HCT116 (cell line): ENCODE measurements at regions not wholly inside any gene's neighbourhood (a gene's known extent, or its start where the extent isn't known, plus 50 kb on each side); places are given as distances from the start of the nearest gene placed in this dataset.

Experiments used
- ATAC-seq: fragments of 200-7000 bp; cut with Tn5 transposase; 2 replicates; pipeline ENCODE4 v1.9.1; 2020; ENCODE audit warnings: mild to moderate bottlenecking, moderate library complexity
- BruUV-seq: library from RNA; stranded (reverse); fragments of 400-500 nt; replicated peaks from 2 replicates; lab custom pipeline; 2021; lab: Mats Ljungman, UMichigan
- CTCF ChIA-PET: fragments of 300-600 bp; sonication (Branson Sonifier 250); formaldehyde crosslinking; loops from one replicate; lab custom pipeline; 2021; ENCODE audit warnings: antibody characterized with exemption; lab: Charles Lee
- POLR2A ChIA-PET: fragments of 300-600, 350-600 bp; sonication (Branson Sonifier 250); formaldehyde crosslinking; loops from one replicate; lab custom pipeline; 2021; ENCODE audit warnings: antibody characterized with exemption; lab: Charles Lee
- RAD21 ChIA-PET, 2 experiments: fragments of 300-600 bp; sonication (Branson Sonifier 250); formaldehyde crosslinking; loops; one replicate each; lab custom pipeline; 2023; ENCODE audit warnings: low total read pairs in 2 of 2; ENCODE audit not compliant: uncharacterized antibody in 2 of 2, unreplicated experiment in 2 of 2, low non-redundant PET in 1 of 2; lab: Charles Lee
- DNase-seq: peaks from one replicate; pipeline ENCODE4 v3.0.0-alpha.2; 2010; ENCODE audit warnings: low read depth, low spot score
- H2AFZ ChIP-seq: fragments of 200-600 bp; shearing (Covaris generic), sonication (generic); 2 replicates; pipeline ENCODE4 v1.6.1; 2017; ENCODE audit warnings: low read depth, mixed run types, mixed read lengths, antibody characterized with exemption, low read length; ENCODE audit not compliant: poor library complexity, severe bottlenecking
- H3K27ac ChIP-seq: 2 replicates; pipeline ENCODE4 v1.5.1; 2012; ENCODE audit warnings: low read depth, low read length
- H3K27me3 ChIP-seq: fragments of 200-600 bp; sonication (generic); 2 replicates; pipeline ENCODE4 v1.6.1; 2016; ENCODE audit warnings: mixed run types, low read length, mixed read lengths; ENCODE audit not compliant: insufficient read depth
- H3K36me3 ChIP-seq, 2 experiments: fragments of 200-500 bp in 1 of 2; fragments of 200-600 bp in 1 of 2; sonication (Bioruptor generic) in 1 of 2; sonication (generic) in 1 of 2; 2 replicates each; pipeline versions ENCODE4 v1.5.1 to v1.6.1; 2014 to 2016; ENCODE audit warnings: low read length in 2 of 2, inconsistent platforms in 1 of 2, mixed read lengths in 1 of 2, mixed run types in 1 of 2; ENCODE audit not compliant: insufficient read depth in 2 of 2, control insufficient read depth in 1 of 2
- H3K4me1 ChIP-seq, 2 experiments: fragments of 200-600 bp in 1 of 2; sonication (generic) in 1 of 2; 2 replicates each; pipeline versions ENCODE4 v1.5.1 to v1.6.1; 2012 to 2017; ENCODE audit warnings: low read length in 2 of 2, inconsistent platforms in 1 of 2, mild to moderate bottlenecking in 1 of 2, mixed read lengths in 1 of 2, mixed run types in 1 of 2, moderate library complexity in 1 of 2; ENCODE audit not compliant: insufficient read depth in 2 of 2, control insufficient read depth in 1 of 2
- H3K4me2 ChIP-seq: fragments of 200-600 bp; sonication (generic); 2 replicates; pipeline ENCODE4 v1.6.1; 2017; ENCODE audit warnings: mixed run types, low read length, mixed read lengths
- H3K4me3 ChIP-seq, 2 experiments: fragments of 200-600 bp in 1 of 2; sonication (generic) in 1 of 2; replicated peaks in 1 of 2; 2 replicates each; pipeline ENCODE4 v1.5.1; 2011 to 2016; ENCODE audit warnings: low read length in 2 of 2, control low read depth in 1 of 2, low read depth in 1 of 2, mild to moderate bottlenecking in 1 of 2, mixed read lengths in 1 of 2, mixed run types in 1 of 2
- H3K79me2 ChIP-seq: fragments of 200-600 bp; sonication (generic); 2 replicates; pipeline ENCODE4 v1.6.1; 2017; ENCODE audit warnings: mild to moderate bottlenecking, mixed run types, low read length, moderate library complexity, mixed read lengths; ENCODE audit not compliant: insufficient read depth
- H3K9ac ChIP-seq: fragments of 200-600 bp; sonication (generic); 2 replicates; pipeline ENCODE4 v1.6.1; 2016; ENCODE audit warnings: low read length, mixed read lengths
- H3K9me2 ChIP-seq: fragments of 200-600 bp; sonication (generic), shearing (Covaris generic); 2 replicates; pipeline ENCODE4 v1.6.1; 2017; ENCODE audit warnings: mixed run types, mild to moderate bottlenecking, moderate library complexity; ENCODE audit not compliant: insufficient read depth
- H3K9me3 ChIP-seq, 2 experiments: fragments of 200-500 bp in 1 of 2; fragments of 200-600 bp in 1 of 2; sonication (Bioruptor generic) in 1 of 2; sonication (generic) in 1 of 2; 2 replicates each; pipeline ENCODE4 v1.6.1; 2014 to 2017; ENCODE audit warnings: low read length in 2 of 2, mixed read lengths in 2 of 2, inconsistent platforms in 1 of 2, low read depth in 1 of 2, mild to moderate bottlenecking in 1 of 2, mixed run types in 1 of 2, moderate library complexity in 1 of 2; ENCODE audit not compliant: control insufficient read depth in 1 of 2, insufficient read depth in 1 of 2
- H4K20me1 ChIP-seq: fragments of 200-600 bp; sonication (generic), shearing (Covaris generic); 2 replicates; pipeline ENCODE4 v1.6.1; 2017; ENCODE audit warnings: mixed run types, mild to moderate bottlenecking, moderate library complexity; ENCODE audit not compliant: insufficient read depth
- ATF3 ChIP-seq: IDR thresholded peaks from 2 replicates; pipeline ENCODE4 v1.6.1; 2012
- CBX3 ChIP-seq: IDR thresholded peaks from 2 replicates; pipeline ENCODE4 v1.6.1; 2012; ENCODE audit warnings: low read depth
- CTCF ChIP-seq, 3 experiments: fragments of 200-600 bp in 1 of 3; sonication (generic) in 1 of 3; IDR thresholded peaks in 2 of 3; conservative IDR thresholded peaks in 1 of 3; 2 replicates each; pipeline ENCODE4 v1.5.1; 2012 to 2017; ENCODE audit warnings: low read depth in 2 of 3, low read length in 2 of 3, antibody characterized with exemption in 1 of 3, borderline replicate concordance in 1 of 3, control low read depth in 1 of 3, mild to moderate bottlenecking in 1 of 3, mixed read lengths in 1 of 3, mixed run types in 1 of 3, moderate library complexity in 1 of 3; ENCODE audit not compliant: insufficient read depth in 1 of 3
- EGR1 ChIP-seq: IDR thresholded peaks from 2 replicates; pipeline ENCODE4 v1.6.1; 2012; ENCODE audit warnings: low read depth
- ELF1 ChIP-seq: IDR thresholded peaks from 2 replicates; pipeline ENCODE4 v1.6.1; 2012; ENCODE audit warnings: low read depth, borderline replicate concordance
- EZH2 ChIP-seq: fragments of 200-600 bp; sonication (generic); IDR thresholded peaks from 2 replicates; pipeline ENCODE4 v1.6.1; 2017; ENCODE audit warnings: antibody characterized with exemption, mixed run types
- EZH2phosphoT487 ChIP-seq: fragments of 200-600 bp; IDR thresholded peaks from 2 replicates; pipeline ENCODE4 v1.6.1; 2018; ENCODE audit warnings: antibody characterized with exemption, borderline replicate concordance
- JUND ChIP-seq: IDR thresholded peaks from 2 replicates; pipeline ENCODE4 v1.6.1; 2012
- POLR2A ChIP-seq: IDR thresholded peaks from 2 replicates; pipeline ENCODE4 v1.7.0; 2011; ENCODE audit warnings: borderline replicate concordance; ENCODE audit not compliant: insufficient read depth, insufficient read length; ENCODE audit errors: extremely low read depth
- POLR2AphosphoS5 ChIP-seq: IDR thresholded peaks from 2 replicates; pipeline ENCODE4 v1.6.1; 2011; ENCODE audit warnings: mild to moderate bottlenecking, low read depth, low read length, moderate library complexity
- RAD21 ChIP-seq: IDR thresholded peaks from 2 replicates; pipeline ENCODE4 v1.6.1; 2012; ENCODE audit warnings: low read depth, mild to moderate bottlenecking
- SIN3A ChIP-seq: IDR thresholded peaks from 2 replicates; pipeline ENCODE4 v1.6.1; 2012; ENCODE audit warnings: low read depth
- SP1 ChIP-seq: IDR thresholded peaks from 2 replicates; pipeline ENCODE4 v1.6.1; 2012; ENCODE audit warnings: low read depth
- SRF ChIP-seq: IDR thresholded peaks from 2 replicates; pipeline ENCODE4 v1.6.1; 2012; ENCODE audit warnings: low read depth
- TCF7L2 ChIP-seq: IDR thresholded peaks from 2 replicates; pipeline ENCODE4 v1.7.0; 2011; ENCODE audit warnings: borderline replicate concordance, inconsistent platforms; ENCODE audit not compliant: insufficient read depth, insufficient read length; ENCODE audit errors: extremely low read depth
- YY1 ChIP-seq: IDR thresholded peaks from 2 replicates; pipeline ENCODE4 v1.6.1; 2011; ENCODE audit warnings: low read length, low read depth, moderate library complexity, mild to moderate bottlenecking; ENCODE audit not compliant: insufficient replicate concordance; ENCODE audit errors: extremely low read depth
- ZBTB33 ChIP-seq: IDR thresholded peaks from 2 replicates; pipeline ENCODE4 v1.6.1; 2011; ENCODE audit warnings: mild to moderate bottlenecking, low read length, moderate library complexity; ENCODE audit not compliant: insufficient replicate concordance; ENCODE audit errors: extremely low read depth
- ZFX ChIP-seq: fragments of 450-650 bp; IDR thresholded peaks from 2 replicates; pipeline ENCODE4 v1.6.1; 2017
- ZNF274 ChIP-seq: fragments of 200-500 bp; sonication (Bioruptor generic); IDR thresholded peaks from 2 replicates; pipeline ENCODE4 v1.6.1; 2014; ENCODE audit warnings: mild to moderate bottlenecking, low read depth, low read length, inconsistent platforms
- intact Hi-C: fragments of 100-400 bp; cut with micrococcal nuclease; formaldehyde crosslinking; loops from 2 replicates; pipeline ENCODE4 v1.10.0; 2022
- TF ChIP-seq, protein P1 (sequence below): IDR thresholded peaks from 2 replicates; pipeline ENCODE4 v1.6.1; 2012

DNA sequence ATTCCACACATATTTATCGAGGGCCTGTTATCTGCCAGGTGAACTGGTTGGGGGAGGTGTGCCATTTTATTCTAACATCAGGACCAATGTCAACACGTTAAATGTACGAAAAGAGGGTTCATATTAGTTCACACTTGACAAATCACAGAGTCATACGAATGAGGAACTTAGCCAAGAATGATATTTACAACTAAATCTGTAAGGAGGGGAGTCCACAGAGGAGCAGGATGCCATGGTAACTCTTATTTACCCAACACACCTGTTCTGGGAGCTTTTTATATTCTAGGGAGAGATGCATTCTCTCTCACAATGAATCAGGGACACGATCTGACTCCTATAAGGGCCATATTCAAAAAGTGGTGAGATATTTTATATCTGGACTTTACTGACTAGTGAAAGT, 144.1 kb downstream of the CDC42EP3 start:
- POLR2A ChIA-PET = no interaction called here
- BruUV-seq = no TSS peak

More for the DNA sequence above, 144.1 kb downstream of the CDC42EP3 start:
- Histone ChIP-seq H3K4me2 (no peak overlapping the region), H3K9ac (no peak overlapping the region), H3K4me3 (no peak overlapping the region), H3K27ac (no peak overlapping the region), H3K9me2 (no peaks in the 10 kb centered on the region), H3K4me1 (no peaks in the 10 kb centered on the region), H3K79me2 (no peaks in the 10 kb centered on the region), H3K9me3 (no peaks in the 10 kb centered on the region), H3K36me3 (no peaks in the 10 kb centered on the region), H2AFZ (no peak overlapping the region), H4K20me1 (no peaks in the 10 kb centered on the region), H3K27me3 (no peaks in the 10 kb centered on the region)
- RAD21 ChIA-PET = no interaction called here
- DNase-seq (no peak), ATAC-seq (no peak)
- CTCF ChIA-PET = interaction anchor here (0.8 kb wide), 1 partner anchor 112 kb away, joined by 3 read pairs; no protein-coding TSS in a partner anchor
- intact Hi-C loops = no loop called here
- TF ChIP-seq YY1 (no peak), POLR2AphosphoS5 (no peak), SIN3A (no peak), ATF3 (no peak), EGR1 (no peak), CTCF (IDR thresholded peaks at IDR 0.05 in 2 of 3, conservative IDR thresholded peaks at IDR 0.05 in 1 of 3; ENCODE audit: borderline replicate concordance in 1 of 3, insufficient read depth in 1 of 3, low read depth in 2 of 3, low read length in 2 of 3) (no peak), ELF1 (no peak), ZNF274 (no peak), SRF (no peak), POLR2A (no peak), SP1 (no peak), EZH2phosphoT487 (no peak), CBX3 (no peak), ZBTB33 (no peak), JUND (no peak), EZH2 (no peak), RAD21 (no peak), TCF7L2 (no peak), ZFX (no peak)
- TF ChIP-seq, protein P1, sequence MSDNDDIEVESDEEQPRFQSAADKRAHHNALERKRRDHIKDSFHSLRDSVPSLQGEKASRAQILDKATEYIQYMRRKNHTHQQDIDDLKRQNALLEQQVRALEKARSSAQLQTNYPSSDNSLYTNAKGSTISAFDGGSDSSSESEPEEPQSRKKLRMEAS = no peak
